ENCODE measurements at regions not wholly inside any gene's neighbourhood (a gene's known extent, or its start where the extent isn't known, plus 50 kb on each side); places are given as distances from the start of the nearest gene placed in this dataset.

- Histone ChIP-seq H3K36me3 (ENCODE audit: control insufficient read depth in 2 of 2, insufficient read depth in 2 of 2, low read length in 1 of 2) (no peaks in the 10 kb centered on the region), H3K79me2 (ENCODE audit: control insufficient read depth, insufficient read depth, low read length) (no peaks in the 10 kb centered on the region), H3K4me2 (ENCODE audit: control insufficient read depth, insufficient read depth) (no peak overlapping the region), H3K4me3 (no peak overlapping the region), H3K4me1 (ENCODE audit: control insufficient read depth, insufficient read depth, low read length) (no peaks in the 10 kb centered on the region), H3K9me3 (replicated peaks; ENCODE audit: control insufficient read depth, insufficient read depth, low read length) (no peaks in the 10 kb centered on the region), H4K20me1 (ENCODE audit: control insufficient read depth, insufficient read depth) (no peaks in the 10 kb centered on the region), H3K9ac (ENCODE audit: control insufficient read depth, insufficient read depth, low read length) (no peak overlapping the region), H3K27ac (ENCODE audit: control insufficient read depth, insufficient read depth) (no peak overlapping the region), H3K27me3 (replicated peaks in 1 of 2; ENCODE audit: control insufficient read depth in 2 of 2, insufficient read depth in 2 of 2, low read length in 1 of 2) (no peaks in the 10 kb centered on the region), H2AFZ (ENCODE audit: control insufficient read depth, low read depth, low read length) (no peak overlapping the region)
- ChIA-PET SMC1A (ENCODE audit: uncharacterized antibody, unreplicated experiment) (no interaction called here), RAD21 (ENCODE audit: unreplicated experiment) (no interaction called here), CTCF (no interaction called here), POLR2A (no interaction called here)
- no TSS peak for BruUV-seq (replicated peaks)
- in situ Hi-C loops (cut with MboI) = no loop called here
- DNase-seq (ENCODE audit: low read depth, low spot score) = no peak
- ATAC-seq = no peak
- TF ChIP-seq FOS (IDR thresholded peaks at IDR 0.05; ENCODE audit: borderline replicate concordance, extremely low read depth, insufficient read length) = no peak
- TF ChIP-seq BMI1 (IDR thresholded peaks at IDR 0.05; ENCODE audit: borderline replicate concordance) = no peak
- no peak for TF ChIP-seq ZBED1 (IDR thresholded peaks at IDR 0.05; ENCODE audit: borderline replicate concordance)
- TF ChIP-seq KAT2A (conservative IDR thresholded peaks at IDR 0.05; ENCODE audit: control insufficient read depth, low read depth, low read length) = no peak
- TF ChIP-seq EP300 (IDR thresholded peaks at IDR 0.05; ENCODE audit: borderline replicate concordance in 1 of 2, control insufficient read depth in 1 of 2, low read depth in 2 of 2, low read length in 2 of 2) = no peak
- no peak for TF ChIP-seq TCF12 (IDR thresholded peaks at IDR 0.05; ENCODE audit: low read depth, low read length)
- TF ChIP-seq ZNF217 (IDR thresholded peaks at IDR 0.05) = no peak
- TF ChIP-seq DPF2 (IDR thresholded peaks at IDR 0.05) = no peak
- TF ChIP-seq NFYB (IDR thresholded peaks at IDR 0.05; ENCODE audit: insufficient read depth, low read depth, low read length) = no peak
- no peak for TF ChIP-seq POLR2AphosphoS2 (IDR thresholded peaks at IDR 0.05; ENCODE audit: low read depth, low read length)
- TF ChIP-seq TBL1XR1 (IDR thresholded peaks at IDR 0.05; ENCODE audit: low read depth, low read length) = no peak
- TF ChIP-seq MEF2B (IDR thresholded peaks at IDR 0.05; ENCODE audit: partially characterized antibody, poor library complexity, severe bottlenecking) = no peak
- TF ChIP-seq MLLT1 (IDR thresholded peaks at IDR 0.05) = no peak
- no peak for TF ChIP-seq PML (IDR thresholded peaks at IDR 0.05; ENCODE audit: low read length)
- TF ChIP-seq MXI1 (IDR thresholded peaks at IDR 0.05; ENCODE audit: low read depth, low read length) = no peak
- TF ChIP-seq NR2F1 (conservative IDR thresholded peaks at IDR 0.05) = no peak
- no peak for TF ChIP-seq SREBF1 (IDR thresholded peaks at IDR 0.05; ENCODE audit: low read length)
- no peak for TF ChIP-seq SKIL (IDR thresholded peaks at IDR 0.05; ENCODE audit: low read depth, poor library complexity, severe bottlenecking)
- intact Hi-C loops (cut with micrococcal nuclease; ENCODE audit: unreplicated experiment) = no loop called here
- no peak for FAIRE-seq
Observed at GRCh38 chr4:111450867-111451266, 694.4 kb upstream of the FAM241A start.
